HG02759 (cell line): ENCODE measurements at regions not wholly inside any gene's neighbourhood (a gene's known extent, or its start where the extent isn't known, plus 50 kb on each side); places are given as distances from the start of the nearest gene placed in this dataset.
"Not testable (repeated sequence)": the region's sequence is repeated elsewhere in the genome, so short reads cannot be mapped to it uniquely, and the experiment has no call there.

ENCODE experiments used
- ATAC-seq: cut with Tn5 transposase; IDR thresholded peaks from one replicate; pipeline ENCODE4 v1.9.1; 2021; ENCODE audit warnings: mild to moderate bottlenecking, moderate library complexity; ENCODE audit not compliant: unreplicated experiment

- ATAC-seq = no peak
These were observed 371.2 kb downstream of the NFIB start for GRCh38 chr9:13942695-13943094.

DNA sequence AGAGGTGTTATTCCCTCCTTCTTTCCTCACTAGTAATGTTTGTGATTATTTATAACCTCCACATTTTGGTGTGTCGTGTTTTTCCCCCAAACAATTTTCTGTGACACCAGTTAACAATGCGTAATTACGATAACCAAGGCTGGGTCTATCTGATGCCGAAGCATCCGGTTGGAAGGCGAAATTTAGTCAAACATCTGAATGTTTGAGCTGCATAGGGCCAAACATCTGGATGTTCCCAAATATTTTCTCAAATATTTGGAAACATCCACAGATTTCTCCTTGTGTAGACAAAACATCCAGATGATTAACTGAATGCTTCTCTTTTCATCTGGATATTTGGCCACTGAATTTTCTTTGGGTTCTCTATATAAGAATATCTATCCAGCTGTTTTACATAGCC is 371.7 kb downstream of the NFIB start:
- ATAC-seq = no peak

DNA sequence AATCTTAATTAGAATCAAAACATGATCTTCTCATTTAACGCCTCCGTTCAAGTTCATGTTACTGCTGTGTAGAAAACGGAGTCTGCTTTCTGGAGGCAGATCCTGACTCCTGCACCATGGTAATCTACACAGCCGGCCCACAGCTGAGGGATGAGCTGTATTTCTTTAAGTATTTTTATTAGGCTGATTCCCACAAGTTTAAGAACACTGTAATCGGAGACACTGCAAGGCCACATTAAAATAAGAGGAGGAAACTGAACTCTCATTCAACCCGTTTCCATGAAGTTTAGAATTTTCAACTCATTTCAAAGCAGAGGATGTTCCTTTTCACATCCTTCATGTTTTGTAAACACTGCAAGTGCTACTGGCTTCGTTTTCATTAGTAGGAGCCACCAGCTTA is 372.2 kb downstream of the NFIB start:
- no peak for ATAC-seq

DNA sequence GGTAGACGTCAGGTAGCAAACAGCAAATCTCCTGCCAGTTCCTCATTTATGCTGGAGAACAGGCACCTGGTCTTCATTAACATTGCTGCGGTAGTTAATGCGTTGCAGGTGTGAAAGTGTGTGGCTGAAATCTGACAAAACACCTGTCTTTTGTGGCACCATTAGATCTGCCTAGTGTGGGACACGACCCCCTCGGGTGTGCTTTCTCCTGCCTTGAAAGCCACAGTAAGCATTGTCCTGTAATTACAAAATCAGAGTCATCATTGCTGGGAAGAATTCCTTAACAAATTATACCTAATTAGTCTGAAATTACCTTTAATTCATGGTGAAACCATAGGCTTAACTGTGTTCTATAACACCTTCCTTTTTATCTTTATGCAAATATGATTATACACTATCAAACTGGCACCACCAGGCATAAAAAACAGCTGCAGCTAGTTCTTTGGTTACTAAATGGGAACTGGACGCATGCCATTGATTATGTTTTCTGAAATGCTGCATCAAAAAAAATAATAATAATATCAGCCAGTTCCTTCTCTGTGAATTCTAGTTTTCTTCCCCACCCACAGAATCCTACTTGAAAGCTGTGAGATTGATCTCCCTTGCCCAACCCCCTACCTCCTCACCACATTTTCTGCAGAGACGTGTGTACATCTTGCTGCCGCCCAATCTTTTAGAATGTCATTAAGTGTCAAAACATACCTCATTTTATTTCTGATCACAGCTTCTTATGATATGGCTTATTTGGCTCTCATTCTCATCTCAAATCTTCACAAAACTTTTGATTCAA is 374.0 kb downstream of the NFIB start:
- no peak for ATAC-seq

GRCh38 chr9:13939134-13939533 is 374.8 kb downstream of the NFIB start:
- no peak for ATAC-seq

DNA sequence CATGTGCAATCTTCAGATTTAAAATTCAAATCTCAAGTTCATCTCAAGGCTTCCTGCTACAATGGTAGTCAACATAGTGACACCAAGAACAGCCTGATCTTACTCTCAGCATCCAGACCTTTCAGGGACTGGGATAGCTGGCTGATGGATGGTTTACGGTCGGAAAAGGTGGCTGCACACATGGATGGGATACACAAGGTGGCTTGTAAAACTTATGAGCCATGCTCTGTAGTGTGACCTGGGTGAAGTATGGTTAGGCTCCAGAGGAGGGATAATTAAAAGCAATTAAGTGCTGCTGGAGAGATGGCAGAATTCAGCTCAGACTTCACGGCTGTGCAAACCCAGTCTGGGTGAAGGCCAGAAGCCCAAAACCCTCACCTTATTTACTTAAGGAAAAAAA is 379.5 kb downstream of the NFIB start:
- ATAC-seq = no peak

GRCh38 chr9:13933268-13933656 is 380.7 kb downstream of the NFIB start:
- ATAC-seq = no peak

DNA sequence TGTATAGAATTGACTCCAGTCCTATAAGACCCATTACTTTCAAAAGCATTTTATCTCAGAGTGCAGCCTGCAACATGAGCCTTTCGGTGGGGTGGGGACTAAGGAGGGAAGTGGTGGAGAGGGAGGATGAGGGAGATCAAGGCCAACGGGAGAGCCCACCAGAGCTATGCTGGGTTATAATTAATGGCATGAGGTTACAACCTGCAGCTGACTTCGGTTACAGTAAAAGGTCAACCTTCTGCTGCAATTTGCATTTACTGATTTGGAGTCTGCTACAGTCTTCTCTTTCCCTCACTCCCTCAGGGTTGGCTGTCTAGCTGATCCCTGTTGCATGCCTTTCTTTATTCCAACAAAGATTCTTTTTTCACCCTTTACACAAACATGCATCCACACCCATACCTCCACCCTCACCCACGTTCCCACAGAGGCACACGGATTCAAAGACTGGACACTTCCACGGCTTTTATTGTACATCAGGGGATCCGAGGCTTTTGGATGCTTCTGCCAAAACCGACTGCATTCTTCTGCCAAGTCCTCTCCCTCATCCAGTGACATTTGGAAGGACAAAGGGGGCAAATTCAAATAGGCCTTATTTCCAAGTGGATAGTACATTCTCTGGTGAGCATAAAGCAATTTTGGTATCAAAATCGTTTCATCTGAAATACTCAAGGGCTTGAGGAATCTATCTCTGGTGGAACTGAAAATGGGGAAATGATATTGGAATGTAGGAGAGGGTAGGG is 381.2 kb downstream of the NFIB start:
- ATAC-seq = no peak

- ATAC-seq = no peak
These were observed 384.9 kb downstream of the NFIB start for GRCh38 chr9:13929013-13929412.

DNA sequence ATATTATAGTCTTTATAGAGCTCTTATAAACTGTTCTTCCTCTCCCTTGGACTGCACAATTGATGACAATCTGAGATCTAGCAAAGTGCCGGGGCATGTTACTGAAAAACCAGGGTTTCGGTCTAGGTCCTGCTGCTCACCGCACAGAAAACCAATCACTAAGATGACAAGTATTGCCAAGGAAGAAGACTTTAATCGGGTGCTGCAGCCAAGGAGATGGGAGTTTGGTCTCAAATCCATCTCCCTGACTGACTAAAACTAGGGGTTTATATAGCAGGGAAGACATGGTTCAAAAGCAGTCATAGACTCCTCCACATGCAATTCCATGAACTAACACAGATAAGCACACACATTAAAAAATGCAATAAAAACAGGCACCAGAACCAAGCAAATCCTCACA is 390.6 kb downstream of the NFIB start:
- no peak for ATAC-seq

DNA sequence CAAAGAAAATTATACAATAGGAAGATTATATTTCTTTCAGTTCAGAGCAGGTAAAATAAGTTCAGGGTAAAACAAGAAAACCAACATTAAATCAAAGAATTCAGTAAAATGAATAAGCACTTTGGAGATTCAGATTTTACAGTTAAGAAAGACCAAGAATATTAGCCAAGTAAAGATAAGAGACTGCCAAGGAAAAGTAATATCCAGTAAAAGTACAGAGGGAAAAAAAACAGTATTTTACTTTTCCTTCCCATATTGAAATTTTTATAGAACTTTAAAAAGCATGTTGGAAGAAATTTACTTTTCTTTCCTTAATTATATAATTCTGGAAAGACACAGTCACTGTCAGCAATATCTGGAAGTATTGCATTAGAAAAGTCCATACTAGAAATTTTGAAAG is 393.4 kb downstream of the NFIB start:
- no peak for ATAC-seq

- ATAC-seq = no peak
These were observed 394.5 kb downstream of the NFIB start for GRCh38 chr9:13919401-13919800.

DNA sequence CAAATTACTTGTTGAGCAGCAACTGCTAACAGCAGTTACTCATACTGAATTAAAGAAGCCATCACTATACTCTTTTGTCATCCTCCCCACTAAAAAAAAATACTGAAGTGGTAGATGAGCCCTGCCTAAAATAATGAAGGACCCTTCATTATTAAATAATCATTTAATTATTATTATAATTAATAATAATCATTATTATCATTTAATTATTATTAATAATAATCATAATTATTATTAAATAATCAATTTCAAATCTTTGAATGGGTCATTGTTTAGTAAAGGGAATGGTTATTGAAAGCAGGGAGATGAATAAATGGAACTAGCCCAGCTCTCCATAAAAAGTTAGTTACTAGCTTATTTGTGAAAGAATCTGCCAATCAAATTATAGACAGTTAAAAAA is 396.4 kb downstream of the NFIB start:
- no peak for ATAC-seq

- no peak for ATAC-seq
These were observed 398.2 kb downstream of the NFIB start for GRCh38 chr9:13915591-13916301.

DNA sequence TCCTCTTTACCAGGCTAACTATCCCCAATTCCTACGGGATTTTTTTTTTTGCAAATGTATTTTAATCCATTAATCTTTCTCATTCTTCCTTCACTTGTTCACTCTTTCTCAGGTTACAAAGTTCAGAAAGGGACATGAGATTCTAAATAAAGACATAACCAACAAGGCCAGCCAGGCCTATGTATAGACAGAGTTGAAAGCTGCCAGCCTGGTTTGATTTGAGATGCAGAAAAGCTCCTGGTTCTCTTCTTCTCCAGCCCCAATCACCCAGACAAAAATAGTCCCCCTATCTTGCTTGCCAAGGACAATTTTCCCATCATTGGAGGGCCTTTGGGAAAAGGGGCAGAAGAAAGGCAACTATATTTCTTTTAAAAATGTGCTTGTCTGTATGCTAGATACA is 398.8 kb downstream of the NFIB start:
- ATAC-seq = no peak

DNA sequence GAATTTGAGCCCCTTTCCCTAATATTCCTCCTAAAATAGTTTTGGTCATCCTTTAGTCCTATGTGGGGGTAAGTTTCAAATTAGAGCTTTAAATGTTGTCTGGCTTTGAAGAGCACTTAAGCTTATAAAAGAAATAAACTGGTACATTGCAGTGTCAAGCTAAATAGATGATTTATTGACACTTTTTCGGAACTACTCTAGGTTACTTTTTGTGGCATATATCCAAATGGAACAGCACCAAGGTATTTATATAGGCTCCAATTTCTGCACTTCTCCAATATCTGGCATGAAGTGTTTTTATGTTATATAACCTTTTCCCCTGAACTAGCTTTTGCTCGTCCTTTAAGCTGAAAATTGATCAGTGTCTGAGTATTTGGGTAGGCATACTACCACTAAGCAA is 402.5 kb downstream of the NFIB start:
- ATAC-seq = no peak

DNA sequence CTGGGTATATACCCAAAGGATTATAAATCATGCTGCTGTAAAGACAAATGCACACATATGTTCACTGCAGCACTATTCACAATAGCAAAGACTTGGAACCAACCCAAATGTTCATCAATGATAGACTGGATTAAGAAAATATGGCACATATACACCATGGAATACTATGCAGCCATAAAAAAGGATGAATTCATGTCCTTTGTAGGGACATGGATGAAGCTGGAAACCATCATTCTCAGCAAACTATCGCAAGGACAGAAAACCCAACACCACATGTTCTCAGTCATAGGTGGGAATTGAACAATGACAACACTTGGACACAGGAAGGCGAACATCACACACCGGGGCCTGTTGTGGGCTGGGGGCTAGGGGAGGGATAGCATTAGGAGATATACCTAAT is 406.1 kb downstream of the NFIB start:
- ATAC-seq = not testable (repeated sequence)

- no peak for ATAC-seq
These were observed 409.2 kb downstream of the NFIB start for GRCh38 chr9:13904746-13905145.

DNA sequence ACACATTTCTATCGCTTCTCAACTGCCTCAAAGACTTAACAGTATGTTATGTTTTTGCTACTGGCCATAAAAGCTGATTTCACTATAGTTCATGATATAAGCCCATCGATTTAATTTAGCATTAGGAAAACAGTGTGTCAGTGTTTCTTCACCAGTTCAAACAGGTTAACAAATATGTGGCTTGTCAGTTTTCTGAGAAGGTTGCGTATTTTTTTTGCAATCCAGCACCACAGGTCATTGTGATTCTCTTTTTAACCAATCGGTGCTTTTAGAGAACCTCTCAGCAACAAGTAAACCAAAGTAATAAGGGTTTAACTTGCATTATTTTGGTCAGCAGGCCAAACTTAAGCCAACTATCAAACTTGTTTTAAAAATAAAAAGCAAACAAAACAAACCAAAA is 409.6 kb downstream of the NFIB start:
- no peak for ATAC-seq

DNA sequence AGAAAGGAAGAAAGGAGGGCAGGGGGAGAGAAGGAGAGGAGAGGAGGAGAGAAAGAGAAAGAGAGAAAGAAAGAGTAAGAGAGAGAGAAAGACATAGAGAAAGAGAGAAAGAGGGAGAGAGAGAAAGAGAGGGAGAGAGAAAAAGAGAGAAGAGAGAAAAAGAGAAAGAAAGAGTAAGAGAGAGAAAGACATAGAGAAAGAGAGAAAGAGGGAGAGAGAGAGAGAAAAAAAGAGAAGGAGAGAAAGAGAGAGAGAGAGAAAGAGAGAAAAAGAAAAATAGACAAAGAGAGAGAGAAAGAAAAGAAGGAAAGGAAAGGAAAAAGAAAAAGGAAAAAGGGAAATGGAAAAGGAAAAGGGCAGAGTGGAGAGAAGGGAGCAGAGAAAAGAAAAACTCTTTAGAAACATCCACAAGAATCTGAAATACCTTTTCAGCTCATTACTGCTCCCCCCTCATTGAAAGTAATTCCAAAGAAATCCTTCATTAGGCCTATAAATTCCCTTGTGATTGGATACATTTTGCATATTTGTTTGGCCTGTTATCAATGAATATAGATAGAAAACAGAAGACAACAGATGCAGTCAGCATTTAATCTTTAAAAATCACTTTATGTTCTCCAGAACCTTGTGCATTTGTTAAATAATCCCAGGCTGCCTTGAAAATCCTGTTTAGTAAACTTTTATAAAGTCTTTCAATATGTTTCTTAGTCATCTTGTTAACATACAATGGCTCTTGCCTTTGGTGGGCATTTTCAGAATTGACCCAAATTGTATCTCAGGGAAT is 411.5 kb downstream of the NFIB start:
- ATAC-seq = no peak

GRCh38 chr9:13901176-13901575 is 412.8 kb downstream of the NFIB start:
- no peak for ATAC-seq
